GM18519 (cell line): ENCODE measurements at regions not wholly inside any gene's neighbourhood (a gene's known extent, or its start where the extent isn't known, plus 50 kb on each side); places are given as distances from the start of the nearest gene placed in this dataset.
"Not testable (repeated sequence)": the region's sequence is repeated elsewhere in the genome, so short reads cannot be mapped to it uniquely, and the experiment has no call there.

Experiments
- ATAC-seq: cut with Tn5 transposase; IDR thresholded peaks from one replicate; pipeline ENCODE4 v1.9.1; 2021; ENCODE audit warnings: mild to moderate bottlenecking, moderate library complexity; ENCODE audit not compliant: unreplicated experiment, low FRiP score

- not testable (repeated sequence) for ATAC-seq
Measured at GRCh38 chr2:16199241-16199640, 258.9 kb downstream of the MYCN start.

- no peak for ATAC-seq
Measured at GRCh38 chr2:16198166-16198912, 258.0 kb downstream of the MYCN start.

DNA sequence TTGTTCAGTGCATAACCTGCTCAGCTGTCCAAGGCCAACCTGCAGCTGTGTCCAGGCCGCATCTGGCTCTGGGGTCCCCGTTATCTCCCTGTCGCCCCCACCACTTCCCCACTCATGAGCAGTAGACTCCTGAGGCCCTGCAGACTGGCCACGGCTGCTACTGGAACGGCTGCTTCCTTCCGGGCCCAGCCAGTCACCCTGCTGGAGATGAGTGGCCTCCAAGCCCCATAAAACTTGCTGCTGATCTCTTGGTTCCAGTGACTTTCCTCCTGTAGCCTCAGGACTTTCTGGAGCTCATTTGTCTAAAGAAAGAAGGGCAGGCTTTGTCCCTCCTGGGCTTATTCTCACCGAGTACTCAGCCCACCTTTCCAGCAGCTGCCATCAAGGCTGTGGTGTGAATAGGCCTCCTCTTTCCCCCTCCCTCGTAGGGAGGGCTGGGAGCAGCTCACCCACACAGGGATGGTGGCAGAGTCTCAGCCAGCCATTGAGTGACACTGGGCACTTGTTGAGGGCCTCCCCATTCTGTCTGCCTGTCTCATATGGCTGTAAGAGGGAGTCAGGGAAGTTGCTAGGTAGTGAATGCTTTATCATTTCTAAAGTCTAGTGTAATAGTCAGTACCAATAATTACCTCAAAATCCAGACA is 257.3 kb downstream of the MYCN start:
- ATAC-seq, result no peak

DNA sequence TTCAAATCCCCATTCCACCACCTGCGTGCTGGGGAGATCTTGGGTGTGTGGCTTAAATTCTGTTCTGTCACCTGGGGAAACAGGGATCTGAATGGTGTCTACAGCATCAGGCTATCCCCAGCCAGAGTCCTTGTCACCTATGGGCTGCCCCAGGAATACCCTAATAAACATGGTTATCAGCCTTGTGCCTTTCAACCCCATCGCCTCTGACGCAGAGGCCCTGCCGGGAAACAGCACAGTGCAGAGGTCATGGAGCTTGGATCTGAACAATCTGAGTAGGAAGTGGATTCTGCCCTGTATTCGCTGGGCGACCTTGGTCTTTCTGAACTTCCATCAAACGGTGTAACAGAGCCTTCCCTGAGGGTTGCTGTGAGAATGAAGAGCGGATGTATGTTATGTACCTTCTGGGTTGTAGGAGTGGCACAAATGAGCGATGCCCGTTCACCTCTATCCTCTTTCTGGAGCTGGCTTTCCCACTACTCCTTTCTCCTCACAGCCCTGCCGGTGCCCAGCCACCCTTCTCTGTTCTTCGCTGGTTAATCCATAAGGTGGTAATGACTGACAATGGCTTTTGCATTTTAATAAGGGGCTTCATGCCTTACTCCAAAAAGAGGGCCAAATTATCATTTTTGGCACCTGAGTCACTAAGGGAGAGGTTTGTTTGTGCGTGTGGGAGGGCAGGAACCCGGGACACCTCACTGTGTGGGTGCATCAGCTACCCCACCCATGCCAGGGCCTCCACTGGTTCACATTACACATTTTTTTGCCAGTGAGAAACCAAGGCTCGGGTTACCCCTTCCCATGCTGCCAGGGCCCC is 256.5 kb downstream of the MYCN start:
- ATAC-seq, result no peak

- ATAC-seq, result no peak
Measured at GRCh38 chr2:16195681-16196070, 255.3 kb downstream of the MYCN start.

- no peak for ATAC-seq
Measured at GRCh38 chr2:16194931-16195680, 254.8 kb downstream of the MYCN start.

- ATAC-seq, result no peak
Measured at GRCh38 chr2:16194530-16194929, 254.2 kb downstream of the MYCN start.

DNA sequence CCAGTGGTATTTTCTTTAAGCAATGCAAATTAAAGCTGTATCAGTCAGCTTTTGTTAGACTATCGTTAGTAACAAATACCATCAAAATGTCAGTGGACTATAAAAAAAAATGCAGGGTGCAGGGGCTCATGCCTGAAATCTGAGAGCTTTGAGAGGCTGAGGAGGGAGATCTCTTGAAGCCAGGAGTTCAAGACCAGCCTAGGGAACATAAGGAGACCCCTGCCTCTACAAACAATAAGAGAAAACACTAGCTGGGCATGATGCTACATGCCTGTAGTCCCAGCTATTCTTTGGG is 253.7 kb downstream of the MYCN start:
- no peak for ATAC-seq

- no peak for ATAC-seq
Measured at GRCh38 chr2:16192416-16193216, 252.3 kb downstream of the MYCN start.

DNA sequence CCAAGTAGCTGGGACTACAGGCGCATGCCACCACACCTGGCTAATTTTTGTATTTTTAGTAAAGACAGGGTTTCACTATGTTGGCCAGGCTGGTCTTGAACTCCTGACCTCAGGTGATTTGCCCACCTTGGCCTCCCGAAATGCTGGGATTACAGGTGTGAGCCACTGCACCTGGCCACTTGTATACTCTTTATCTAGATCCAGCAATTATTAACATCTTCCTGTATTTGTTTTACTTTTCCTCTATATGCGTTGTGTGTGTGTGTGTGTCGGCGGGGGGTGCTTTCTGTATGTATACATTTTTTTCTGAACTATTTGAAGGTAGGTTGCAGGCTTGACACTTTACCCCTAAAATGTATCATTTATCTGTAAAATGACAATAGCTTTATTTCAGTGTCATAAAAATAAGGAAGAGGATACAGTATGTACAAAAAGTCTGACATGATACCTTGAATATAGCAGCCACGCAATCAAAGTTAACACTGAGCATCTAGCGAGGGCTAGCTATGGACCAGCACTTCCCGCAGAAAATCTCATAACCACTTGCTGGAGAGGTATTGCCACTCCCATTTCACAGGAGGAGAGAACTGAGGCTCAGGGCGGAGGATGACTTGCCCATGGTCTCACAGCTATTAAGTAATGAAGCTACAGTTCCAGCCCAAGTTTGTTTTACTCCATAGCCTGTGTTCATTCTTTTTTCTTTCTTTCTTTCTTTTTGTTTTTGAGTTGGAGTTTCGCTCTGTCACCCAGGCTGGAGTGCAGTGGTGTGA is 251.3 kb downstream of the MYCN start:
- no peak for ATAC-seq

GRCh38 chr2:16190446-16191270 is 250.3 kb downstream of the MYCN start:
- no peak for ATAC-seq

GRCh38 chr2:16189836-16190160 is 249.4 kb downstream of the MYCN start:
- ATAC-seq, result no peak

DNA sequence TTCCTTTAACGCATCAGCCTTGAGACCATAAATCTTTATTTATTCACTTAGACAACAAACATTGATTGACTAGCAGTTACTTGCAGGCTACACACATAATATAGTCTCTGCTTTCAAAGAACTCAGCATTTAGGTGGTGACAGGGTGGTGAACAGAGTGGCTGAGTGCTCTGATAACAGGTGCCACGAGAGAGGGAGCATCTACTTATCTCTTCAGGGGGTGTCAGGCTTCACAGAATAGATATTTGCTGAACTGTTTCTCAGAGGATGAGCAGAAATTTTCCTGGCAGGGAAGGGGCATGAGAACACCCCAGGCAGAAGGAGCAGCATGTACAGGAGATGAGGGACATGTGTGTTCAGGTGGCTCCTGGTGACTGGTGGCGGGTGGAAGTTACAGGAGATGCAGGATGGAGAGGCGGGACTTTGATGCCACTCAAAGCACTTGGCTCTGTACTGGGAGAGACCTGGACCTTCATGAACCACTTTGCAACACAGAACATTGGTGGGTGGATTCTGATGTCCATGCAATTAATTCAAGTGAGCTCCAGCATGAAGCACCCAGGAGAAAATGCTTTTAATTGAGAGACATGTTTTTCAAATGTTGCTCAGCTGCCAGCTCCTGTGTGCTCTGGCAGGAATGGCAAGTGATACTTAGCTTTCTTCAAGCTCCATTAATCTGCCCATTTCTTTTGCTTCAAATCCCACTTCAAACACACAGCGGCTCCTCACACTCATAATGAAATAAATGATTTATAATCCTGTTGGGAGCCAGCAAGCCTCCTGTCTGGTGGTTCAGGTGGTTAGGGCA is 248.9 kb downstream of the MYCN start:
- no peak for ATAC-seq

- ATAC-seq, result no peak
Measured at GRCh38 chr2:16188261-16188890, 248.0 kb downstream of the MYCN start.

DNA sequence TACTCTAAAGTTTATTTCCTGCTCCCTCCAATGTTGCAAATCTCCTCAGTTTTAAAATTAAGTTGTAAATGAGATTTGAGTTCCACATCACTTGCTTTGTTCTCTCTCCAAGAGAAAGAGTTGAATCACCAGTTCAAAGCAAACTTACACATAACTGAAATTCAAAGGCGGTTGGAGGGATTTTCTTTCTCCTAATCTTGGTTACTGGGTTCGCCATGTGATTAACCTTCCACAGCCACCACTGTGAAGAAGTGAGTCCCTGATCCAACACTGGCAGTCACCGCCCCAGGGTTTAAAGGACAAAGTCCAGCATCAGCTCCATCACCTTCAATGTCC is 247.1 kb downstream of the MYCN start:
- no peak for ATAC-seq

DNA sequence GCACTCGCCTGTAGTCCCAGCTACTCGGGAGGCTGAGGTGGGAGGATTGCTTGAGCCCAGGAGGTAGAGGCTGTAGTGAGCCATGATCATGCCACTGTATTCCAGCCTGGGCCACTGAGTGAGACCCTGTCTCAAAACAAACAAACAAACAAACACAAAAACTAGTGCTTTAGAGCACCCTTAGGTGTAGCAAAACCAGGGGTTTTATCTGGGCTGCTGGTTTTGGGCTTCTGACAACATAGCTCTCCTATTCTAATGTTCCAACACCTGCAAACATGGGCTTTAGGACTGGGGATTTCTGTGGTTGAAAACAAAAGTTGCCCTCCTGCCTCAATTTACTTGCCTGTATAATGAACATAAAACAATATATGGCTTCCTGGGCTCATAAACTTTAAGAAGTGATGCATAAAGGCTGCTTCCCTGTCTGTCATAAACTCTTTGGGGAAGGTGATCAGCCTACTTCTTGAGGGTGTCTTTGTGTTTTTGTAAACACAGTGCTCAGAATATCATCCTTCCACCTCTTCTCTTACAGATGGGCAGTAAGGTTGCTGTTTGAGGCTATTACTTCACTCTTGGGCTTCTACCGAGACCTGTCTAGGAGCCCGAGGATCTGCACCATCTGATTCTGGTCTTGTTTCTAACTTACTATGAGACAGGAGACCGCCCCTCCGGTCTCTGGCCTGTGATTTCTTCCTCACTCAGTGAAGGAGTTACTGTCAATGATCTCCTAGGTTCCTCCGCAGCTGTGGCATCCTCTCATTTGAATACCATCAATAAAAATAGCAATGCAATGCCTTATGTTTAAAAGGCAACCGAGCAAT is 246.5 kb downstream of the MYCN start:
- ATAC-seq, result no peak

GRCh38 chr2:16185801-16186272 is 245.5 kb downstream of the MYCN start:
- no peak for ATAC-seq
